Astrocyte (in vitro differentiated cells and primary cell): ENCODE measurements at regions not wholly inside any gene's neighbourhood (a gene's known extent, or its start where the extent isn't known, plus 50 kb on each side); places are given as distances from the start of the nearest gene placed in this dataset.

Source experiments
- EZH2 ChIP-seq: IDR thresholded peaks from 2 replicates; pipeline ENCODE4 v1.6.1; 2012; ENCODE audit warnings: mild to moderate bottlenecking, low read length, inconsistent platforms; ENCODE audit not compliant: insufficient read depth
- TF ChIP-seq, protein P1 (sequence below): IDR thresholded peaks from 2 replicates; pipeline ENCODE4 v1.5.1; 2011; ENCODE audit warnings: low read depth, mild to moderate bottlenecking, inconsistent platforms, low read length, moderate library complexity; ENCODE audit not compliant: insufficient read depth

DNA sequence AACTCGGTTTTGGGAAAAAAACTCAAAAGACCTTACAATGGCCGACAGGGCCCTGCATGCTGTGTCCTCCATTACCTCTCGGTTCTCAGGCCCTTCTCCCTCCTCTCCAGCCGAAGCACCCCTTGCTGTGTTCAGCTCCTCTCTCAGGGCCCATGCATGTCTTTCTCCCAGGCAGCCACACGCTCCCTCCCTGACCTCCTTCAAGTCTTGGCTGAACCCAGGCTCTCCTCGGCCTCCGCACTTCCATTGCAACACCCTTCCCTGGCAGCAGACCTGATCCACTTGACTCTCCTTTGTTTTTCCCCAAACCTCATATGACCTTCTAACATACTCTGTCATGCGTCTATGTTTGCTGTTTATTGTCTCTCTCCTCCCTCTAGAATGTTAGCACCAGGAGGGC is 114.0 kb downstream of the CYP26B1 start:
- TF ChIP-seq, protein P1, sequence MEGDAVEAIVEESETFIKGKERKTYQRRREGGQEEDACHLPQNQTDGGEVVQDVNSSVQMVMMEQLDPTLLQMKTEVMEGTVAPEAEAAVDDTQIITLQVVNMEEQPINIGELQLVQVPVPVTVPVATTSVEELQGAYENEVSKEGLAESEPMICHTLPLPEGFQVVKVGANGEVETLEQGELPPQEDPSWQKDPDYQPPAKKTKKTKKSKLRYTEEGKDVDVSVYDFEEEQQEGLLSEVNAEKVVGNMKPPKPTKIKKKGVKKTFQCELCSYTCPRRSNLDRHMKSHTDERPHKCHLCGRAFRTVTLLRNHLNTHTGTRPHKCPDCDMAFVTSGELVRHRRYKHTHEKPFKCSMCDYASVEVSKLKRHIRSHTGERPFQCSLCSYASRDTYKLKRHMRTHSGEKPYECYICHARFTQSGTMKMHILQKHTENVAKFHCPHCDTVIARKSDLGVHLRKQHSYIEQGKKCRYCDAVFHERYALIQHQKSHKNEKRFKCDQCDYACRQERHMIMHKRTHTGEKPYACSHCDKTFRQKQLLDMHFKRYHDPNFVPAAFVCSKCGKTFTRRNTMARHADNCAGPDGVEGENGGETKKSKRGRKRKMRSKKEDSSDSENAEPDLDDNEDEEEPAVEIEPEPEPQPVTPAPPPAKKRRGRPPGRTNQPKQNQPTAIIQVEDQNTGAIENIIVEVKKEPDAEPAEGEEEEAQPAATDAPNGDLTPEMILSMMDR, result no peak
- no peak for TF ChIP-seq EZH2
